ENCODE measurements at regions not wholly inside any gene's neighbourhood (a gene's known extent, or its start where the extent isn't known, plus 50 kb on each side); places are given as distances from the start of the nearest gene placed in this dataset.

GRCh38 chr13:50228527-50228926 is 213.3 kb downstream of the KCNRG start:
- TF ChIP-seq EZH2 (IDR thresholded peaks at IDR 0.05; ENCODE audit: borderline replicate concordance) (no peak), EZH2phosphoT487 (IDR thresholded peaks at IDR 0.05; ENCODE audit: low read depth, severe bottlenecking, unreplicated experiment) (no peak)
- TF ChIP-seq, protein P1, sequence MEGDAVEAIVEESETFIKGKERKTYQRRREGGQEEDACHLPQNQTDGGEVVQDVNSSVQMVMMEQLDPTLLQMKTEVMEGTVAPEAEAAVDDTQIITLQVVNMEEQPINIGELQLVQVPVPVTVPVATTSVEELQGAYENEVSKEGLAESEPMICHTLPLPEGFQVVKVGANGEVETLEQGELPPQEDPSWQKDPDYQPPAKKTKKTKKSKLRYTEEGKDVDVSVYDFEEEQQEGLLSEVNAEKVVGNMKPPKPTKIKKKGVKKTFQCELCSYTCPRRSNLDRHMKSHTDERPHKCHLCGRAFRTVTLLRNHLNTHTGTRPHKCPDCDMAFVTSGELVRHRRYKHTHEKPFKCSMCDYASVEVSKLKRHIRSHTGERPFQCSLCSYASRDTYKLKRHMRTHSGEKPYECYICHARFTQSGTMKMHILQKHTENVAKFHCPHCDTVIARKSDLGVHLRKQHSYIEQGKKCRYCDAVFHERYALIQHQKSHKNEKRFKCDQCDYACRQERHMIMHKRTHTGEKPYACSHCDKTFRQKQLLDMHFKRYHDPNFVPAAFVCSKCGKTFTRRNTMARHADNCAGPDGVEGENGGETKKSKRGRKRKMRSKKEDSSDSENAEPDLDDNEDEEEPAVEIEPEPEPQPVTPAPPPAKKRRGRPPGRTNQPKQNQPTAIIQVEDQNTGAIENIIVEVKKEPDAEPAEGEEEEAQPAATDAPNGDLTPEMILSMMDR (IDR thresholded peaks at IDR 0.05; ENCODE audit: poor library complexity), result no peak

Data from hepatocyte (in vitro differentiated cells).